H1 (cell line): ENCODE measurements at regions not wholly inside any gene's neighbourhood (a gene's known extent, or its start where the extent isn't known, plus 50 kb on each side); places are given as distances from the start of the nearest gene placed in this dataset.
"Not testable (repeated sequence)": the region's sequence is repeated elsewhere in the genome, so short reads cannot be mapped to it uniquely, and the experiment has no call there.

Source experiments
- CTCF ChIA-PET: fragments of 300-600 bp; sonication (Branson Sonifier 250); formaldehyde crosslinking; loops from one replicate; lab custom pipeline; 2021; ENCODE audit not compliant: partially characterized antibody; lab: Charles Lee
- POLR2A ChIA-PET: fragments of 300-600 bp; sonication (Branson Sonifier 250); formaldehyde crosslinking; loops from one replicate; lab custom pipeline; 2021; ENCODE audit warnings: inconsistent platforms; ENCODE audit not compliant: partially characterized antibody; lab: Charles Lee
- DNase-seq, 2 experiments: peaks; one replicate each; pipeline versions ENCODE4 v3.0.0 to v3.0.0-alpha.2; 2010 to 2022; ENCODE audit warnings: low spot score in 2 of 2, low read depth in 1 of 2, mixed read lengths in 1 of 2
- FAIRE-seq: peaks from 2 replicates; lab custom pipeline; 2011; peaks lifted over from hg19 to GRCh38; lab: Jason Lieb, UNC
- H2AFZ ChIP-seq: 2 replicates; pipeline ENCODE4 v1.8.1; 2012; ENCODE audit warnings: low read length, inconsistent platforms
- H2AK5ac ChIP-seq: 2 replicates; pipeline ENCODE4 v1.6.1; 2013; ENCODE audit warnings: low read depth, low read length
- H2BK120ac ChIP-seq: replicated peaks from 2 replicates; pipeline ENCODE3; 2013; ENCODE audit warnings: low read depth, low read length, inconsistent platforms
- H2BK12ac ChIP-seq: 2 replicates; pipeline ENCODE4 v1.6.1; 2013; ENCODE audit warnings: low read depth, low read length
- H2BK15ac ChIP-seq: 2 replicates; pipeline ENCODE4 v1.6.1; 2013; ENCODE audit warnings: low read length
- H2BK20ac ChIP-seq: 2 replicates; pipeline ENCODE4 v1.6.1; 2013; ENCODE audit warnings: low read length
- H2BK5ac ChIP-seq: 2 replicates; pipeline ENCODE4 v1.6.1; 2013; ENCODE audit warnings: low read depth, low read length
- H3K14ac ChIP-seq: 2 replicates; pipeline ENCODE4 v1.6.1; 2013; ENCODE audit warnings: inconsistent platforms; ENCODE audit not compliant: insufficient read length
- H3K18ac ChIP-seq: 2 replicates; pipeline ENCODE4 v1.6.1; 2013; ENCODE audit warnings: low read length; ENCODE audit errors: extremely low read depth
- H3K23ac ChIP-seq: 2 replicates; pipeline ENCODE4 v1.6.1; 2013; ENCODE audit warnings: inconsistent platforms; ENCODE audit not compliant: insufficient read length
- H3K23me2 ChIP-seq: 2 replicates; pipeline ENCODE4 v1.6.1; 2013; ENCODE audit warnings: low read depth, low read length
- H3K27ac ChIP-seq: 2 replicates; pipeline ENCODE4 v1.6.1; 2011; ENCODE audit warnings: low read depth, low read length, inconsistent platforms
- H3K27me3 ChIP-seq, 4 experiments: replicated peaks in 1 of 4; 1 replicate in 1 of 4; 2 replicates in 3 of 4; pipeline versions ENCODE4 v1.6.1 to v1.8.1; 2011 to 2013; ENCODE audit warnings: low read length in 3 of 4, mild to moderate bottlenecking in 3 of 4, inconsistent platforms in 2 of 4, mixed read lengths in 2 of 4, moderate library complexity in 1 of 4; ENCODE audit not compliant: control insufficient read depth in 3 of 4, insufficient read depth in 3 of 4; ENCODE audit errors: extremely low read depth in 1 of 4
- H3K36me3 ChIP-seq, 4 experiments: 2 replicates each; pipeline versions ENCODE4 v1.6.1 to v1.8.1; 2011 to 2013; ENCODE audit warnings: mild to moderate bottlenecking in 4 of 4, low read length in 3 of 4, moderate library complexity in 2 of 4, control low read depth in 1 of 4, inconsistent platforms in 1 of 4; ENCODE audit not compliant: insufficient read depth in 4 of 4, control insufficient read depth in 2 of 4
- H3K4ac ChIP-seq: replicated peaks from 2 replicates; pipeline ENCODE3; 2013; ENCODE audit warnings: low read length, low read depth, mixed read lengths, inconsistent platforms; ENCODE audit not compliant: insufficient read length
- H3K4me1 ChIP-seq, 4 experiments: replicated peaks in 1 of 4; 1 replicate in 1 of 4; 2 replicates in 3 of 4; pipeline versions ENCODE4 v1.6.1 to v1.8.1; 2011 to 2013; ENCODE audit warnings: low read length in 3 of 4, inconsistent platforms in 2 of 4, mixed read lengths in 1 of 4; ENCODE audit not compliant: insufficient read depth in 4 of 4, control insufficient read depth in 3 of 4
- H3K4me2 ChIP-seq, 2 experiments: 2 replicates each; pipeline versions ENCODE4 v1.6.1 to v1.8.1; 2011 to 2013; ENCODE audit warnings: low read depth in 2 of 2, low read length in 2 of 2, control low read depth in 1 of 2, inconsistent platforms in 1 of 2, mild to moderate bottlenecking in 1 of 2; ENCODE audit not compliant: insufficient read depth in 1 of 2
- H3K4me3 ChIP-seq, 4 experiments: fragments of 200-600, 300-600 bp in 1 of 4; sonication (generic), shearing (Covaris generic), sonication (Bioruptor Twin) in 1 of 4; 2 replicates each; pipeline versions ENCODE4 v1.5.1 to v1.8.1; 2011 to 2016; ENCODE audit warnings: low read length in 4 of 4, low read depth in 3 of 4, control low read depth in 2 of 4, inconsistent platforms in 2 of 4, mild to moderate bottlenecking in 2 of 4, mixed read lengths in 1 of 4, moderate library complexity in 1 of 4; ENCODE audit not compliant: insufficient read depth in 2 of 4; ENCODE audit errors: extremely low read depth in 1 of 4
- H3K56ac ChIP-seq: replicated peaks from 2 replicates; pipeline ENCODE3; 2013; ENCODE audit warnings: low read depth, mild to moderate bottlenecking, mixed read lengths, low read length, inconsistent platforms; ENCODE audit not compliant: insufficient read length
- H3K79me1 ChIP-seq: 2 replicates; pipeline ENCODE4 v1.6.1; 2013; ENCODE audit warnings: low read depth, low read length, control low read depth
- H3K79me2 ChIP-seq, 2 experiments: 2 replicates each; pipeline versions ENCODE4 v1.6.1 to v1.8.1; 2012 to 2013; ENCODE audit warnings: low read length in 2 of 2, mild to moderate bottlenecking in 2 of 2, inconsistent platforms in 1 of 2; ENCODE audit not compliant: insufficient read depth in 2 of 2, control insufficient read depth in 1 of 2
- H3K9ac ChIP-seq, 4 experiments: replicated peaks in 1 of 4; 1 replicate in 1 of 4; 2 replicates in 3 of 4; pipeline versions ENCODE4 v1.6.1 to v1.8.1; 2011 to 2013; ENCODE audit warnings: low read depth in 3 of 4, low read length in 3 of 4, control low read depth in 2 of 4, mild to moderate bottlenecking in 2 of 4, moderate library complexity in 2 of 4, inconsistent platforms in 1 of 4; ENCODE audit errors: extremely low read depth in 1 of 4
- H3K9me3 ChIP-seq, 2 experiments: 2 replicates each; pipeline versions ENCODE4 v1.6.1 to v1.8.1; 2012 to 2013; ENCODE audit warnings: mild to moderate bottlenecking in 2 of 2, moderate library complexity in 2 of 2, control low read depth in 1 of 2, inconsistent platforms in 1 of 2, low read depth in 1 of 2, low read length in 1 of 2, mixed read lengths in 1 of 2; ENCODE audit not compliant: insufficient read depth in 2 of 2
- H4K20me1 ChIP-seq, 2 experiments: replicated peaks in 1 of 2; 2 replicates each; pipeline versions ENCODE3 to v1.8.1; 2011 to 2013; ENCODE audit warnings: inconsistent platforms in 2 of 2, low read length in 2 of 2, mild to moderate bottlenecking in 1 of 2; ENCODE audit not compliant: insufficient read depth in 2 of 2, control insufficient read depth in 1 of 2
- H4K5ac ChIP-seq: 2 replicates; pipeline ENCODE4 v1.6.1; 2013; ENCODE audit warnings: low read length, low read depth, mixed read lengths, inconsistent platforms; ENCODE audit not compliant: insufficient read length
- H4K8ac ChIP-seq: 2 replicates; pipeline ENCODE4 v1.8.0; 2013; ENCODE audit warnings: mild to moderate bottlenecking, moderate library complexity, low read length, inconsistent platforms; ENCODE audit not compliant: insufficient read depth; ENCODE audit errors: extremely low read depth
- H4K91ac ChIP-seq: replicated peaks from 2 replicates; pipeline ENCODE3; 2013; ENCODE audit warnings: low read length, mixed read lengths, inconsistent platforms; ENCODE audit not compliant: insufficient read length
- whole genome bisulfite sequencing, 2 experiments: shearing (Covaris generic) in 1 of 2; methylation state at CpG; one replicate each; pipeline versions ENCODE4 v1.1.6 to v1.1.7; 2013 to 2015; ENCODE audit warnings: low lambda C conversion rate in 2 of 2, mixed read lengths in 2 of 2, inconsistent platforms in 1 of 2, low coverage in 1 of 2, missing lambda C conversion rate in 1 of 2; ENCODE audit not compliant: insufficient replicate concordance in 2 of 2, insufficient coverage in 1 of 2, insufficient read length in 1 of 2; ENCODE audit errors: extremely low coverage in 1 of 2, missing lambda C conversion rate in 1 of 2; 5-methylcytosine and 5-hydroxymethylcytosine counted together

DNA sequence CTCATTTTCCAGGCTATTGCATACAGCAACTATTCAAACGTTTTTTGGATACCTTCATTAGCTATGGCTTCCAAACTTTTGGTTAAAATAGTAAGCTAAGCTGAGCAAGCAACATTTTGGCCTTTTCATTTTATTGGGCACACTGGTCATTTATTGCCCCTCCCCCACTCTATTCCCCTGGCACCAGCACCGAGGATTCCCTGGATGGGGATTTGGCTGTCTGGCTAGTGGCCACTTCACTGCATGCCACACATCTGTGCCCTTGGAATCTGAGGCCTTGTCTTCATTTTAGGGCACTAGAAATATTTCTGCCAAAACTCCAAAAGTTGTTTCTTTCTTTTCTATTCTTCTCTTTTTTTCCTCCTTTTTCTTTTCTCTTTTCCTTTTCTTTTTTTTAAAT is 980.7 kb downstream of the LTN1 start:
- H3K56ac ChIP-seq, H3K14ac ChIP-seq, H2AK5ac ChIP-seq, CTCF ChIA-PET, H3K23ac ChIP-seq, H4K91ac ChIP-seq, H3K4me2 ChIP-seq, H3K79me1 ChIP-seq, H2BK20ac ChIP-seq, H3K27me3 ChIP-seq, H4K8ac ChIP-seq, H2BK120ac ChIP-seq, H3K18ac ChIP-seq, H4K20me1 ChIP-seq, DNase-seq, H3K4me3 ChIP-seq, H3K27ac ChIP-seq, FAIRE-seq, H4K5ac ChIP-seq, H2BK12ac ChIP-seq, H3K9ac ChIP-seq, H2BK15ac ChIP-seq, H2BK5ac ChIP-seq, POLR2A ChIA-PET, H2AFZ ChIP-seq, H3K79me2 ChIP-seq, H3K23me2 ChIP-seq, H3K4me1 ChIP-seq, H3K36me3 ChIP-seq, H3K4ac ChIP-seq, H3K9me3 ChIP-seq: not testable (repeated sequence)
- 55% methylated on average over 2 of the region's 2 CpGs; no CpG with 5 or more reads in 1 of the 2 experiments for WGBS, 2 experiments

DNA sequence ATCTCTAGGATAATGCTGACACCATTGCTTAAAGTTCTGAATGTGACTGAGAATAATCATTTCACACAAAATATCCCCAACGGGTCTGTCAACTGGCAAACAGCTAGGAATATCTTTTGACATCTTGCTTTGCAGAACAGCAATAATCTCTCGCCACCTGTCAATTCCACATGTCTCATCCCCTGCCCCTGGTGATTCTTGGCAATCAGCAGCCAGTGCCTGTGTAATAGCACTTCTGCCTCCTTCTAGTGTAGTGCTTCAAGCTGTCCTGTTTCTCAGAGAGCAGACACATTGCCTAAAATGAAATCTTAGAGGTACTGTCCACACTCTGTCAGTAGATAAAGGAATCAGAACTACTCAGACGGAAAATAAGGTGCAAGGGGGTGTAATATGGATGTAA is 984.4 kb downstream of the LTN1 start:
- H3K79me1 ChIP-seq, H3K9ac ChIP-seq, H4K5ac ChIP-seq, H2BK5ac ChIP-seq, H2BK15ac ChIP-seq, H3K23me2 ChIP-seq, H3K4me3 ChIP-seq, H2BK20ac ChIP-seq, H3K9me3 ChIP-seq, H3K56ac ChIP-seq, H3K14ac ChIP-seq, H3K27me3 ChIP-seq, H3K4ac ChIP-seq, H2BK120ac ChIP-seq, H2BK12ac ChIP-seq, H3K79me2 ChIP-seq, POLR2A ChIA-PET, H3K4me2 ChIP-seq, CTCF ChIA-PET, H2AFZ ChIP-seq, H4K8ac ChIP-seq, H4K91ac ChIP-seq, DNase-seq, H2AK5ac ChIP-seq, H3K18ac ChIP-seq, H3K27ac ChIP-seq, H3K36me3 ChIP-seq, FAIRE-seq, H3K4me1 ChIP-seq, H4K20me1 ChIP-seq, H3K23ac ChIP-seq: not testable (repeated sequence)
- WGBS, 2 experiments, result 94% methylated on average over 3 of the region's 3 CpGs; no CpG with 5 or more reads in 1 of the 2 experiments
